ENCODE measurements at regions not wholly inside any gene's neighbourhood (a gene's known extent, or its start where the extent isn't known, plus 50 kb on each side); places are given as distances from the start of the nearest gene placed in this dataset.
A peak's percentile ranks its signal among the peaks of the same experiment; 100 is the strongest.

- H3K4me3 ChIP-seq (ENCODE audit: low read depth, low read length): no peak overlapping the region
- no peak for TF ChIP-seq CTCF (IDR thresholded peaks at IDR 0.05; ENCODE audit: low read depth, low read length)
- DNase-seq (ENCODE audit: low read depth, low spot score): no peak
- in situ Hi-C loops (cut with HindIII; ENCODE audit: low sequenced_read_pairs): no loop called here
These were observed 406.6 kb upstream of the DPPA4 start for GRCh38 chr3:109743981-109744380.

- DNase-seq (ENCODE audit: low read depth, low spot score): no peak
- in situ Hi-C loops (cut with HindIII; ENCODE audit: low sequenced_read_pairs): no loop called here
- TF ChIP-seq CTCF (IDR thresholded peaks at IDR 0.05; ENCODE audit: low read depth, low read length): no peak
- H3K4me3 ChIP-seq (ENCODE audit: low read depth, low read length): no peak overlapping the region
These were observed 435.2 kb upstream of the DPPA4 start for GRCh38 chr3:109772520-109772919.

- no peak overlapping the region for H3K4me3 ChIP-seq (ENCODE audit: low read depth, low read length)
- in situ Hi-C loops (cut with HindIII; ENCODE audit: low sequenced_read_pairs): no loop called here
- no peak for DNase-seq (ENCODE audit: low read depth, low spot score)
- no peak for TF ChIP-seq CTCF (IDR thresholded peaks at IDR 0.05; ENCODE audit: low read depth, low read length)
These were observed 436.8 kb upstream of the DPPA4 start for GRCh38 chr3:109774108-109774507.

- no peak overlapping the region for H3K4me3 ChIP-seq (ENCODE audit: low read depth, low read length)
- no peak for DNase-seq (ENCODE audit: low read depth, low spot score)
- in situ Hi-C loops (cut with HindIII; ENCODE audit: low sequenced_read_pairs): no loop called here
These were observed 446.9 kb upstream of the DPPA4 start for GRCh38 chr3:109784285-109784684.

GRCh38 chr3:109784852-109785631, 447.7 kb upstream of the DPPA4 start:
- no peak overlapping the region for H3K4me3 ChIP-seq (ENCODE audit: low read depth, low read length)
- in situ Hi-C loops (cut with HindIII; ENCODE audit: low sequenced_read_pairs): no loop called here
- DNase-seq (ENCODE audit: low read depth, low spot score): no peak
- TF ChIP-seq CTCF (IDR thresholded peaks at IDR 0.05; ENCODE audit: low read depth, low read length): no peak

More at GRCh38 chr3:109784285-109784684, 446.9 kb upstream of the DPPA4 start:
- TF ChIP-seq CTCF (IDR thresholded peaks at IDR 0.05; ENCODE audit: low read depth, low read length): no peak

GRCh38 chr3:109803274-109803673, 465.9 kb upstream of the DPPA4 start:
- TF ChIP-seq CTCF (IDR thresholded peaks at IDR 0.05; ENCODE audit: low read depth, low read length): peak; percentile 37
- no peak overlapping the region for H3K4me3 ChIP-seq (ENCODE audit: low read depth, low read length)
- in situ Hi-C loops (cut with HindIII; ENCODE audit: low sequenced_read_pairs): no loop called here
- no peak for DNase-seq (ENCODE audit: low read depth, low spot score)
